ENCODE measurements at regions not wholly inside any gene's neighbourhood (a gene's known extent, or its start where the extent isn't known, plus 50 kb on each side); places are given as distances from the start of the nearest gene placed in this dataset.

DNA sequence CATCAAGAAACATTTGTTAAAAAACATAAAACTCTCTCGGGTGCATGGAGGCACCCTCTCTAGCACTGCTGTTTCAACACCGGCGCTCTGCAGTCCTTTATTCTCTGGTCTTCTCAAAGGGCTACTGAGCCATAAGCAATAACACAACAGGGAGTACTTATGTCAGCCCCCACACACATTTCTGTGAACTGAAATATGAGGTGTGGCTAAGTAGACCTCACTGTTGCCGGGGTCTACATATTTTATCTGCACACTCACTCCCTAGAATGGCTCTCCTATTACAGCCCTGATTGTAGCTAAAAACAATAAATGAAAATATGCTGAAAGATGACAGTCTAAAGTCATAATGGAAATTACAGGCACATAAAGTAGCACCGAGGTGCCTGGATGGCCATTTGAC, 235.1 kb downstream of the GRB14 start:
- TF ChIP-seq, protein P1, sequence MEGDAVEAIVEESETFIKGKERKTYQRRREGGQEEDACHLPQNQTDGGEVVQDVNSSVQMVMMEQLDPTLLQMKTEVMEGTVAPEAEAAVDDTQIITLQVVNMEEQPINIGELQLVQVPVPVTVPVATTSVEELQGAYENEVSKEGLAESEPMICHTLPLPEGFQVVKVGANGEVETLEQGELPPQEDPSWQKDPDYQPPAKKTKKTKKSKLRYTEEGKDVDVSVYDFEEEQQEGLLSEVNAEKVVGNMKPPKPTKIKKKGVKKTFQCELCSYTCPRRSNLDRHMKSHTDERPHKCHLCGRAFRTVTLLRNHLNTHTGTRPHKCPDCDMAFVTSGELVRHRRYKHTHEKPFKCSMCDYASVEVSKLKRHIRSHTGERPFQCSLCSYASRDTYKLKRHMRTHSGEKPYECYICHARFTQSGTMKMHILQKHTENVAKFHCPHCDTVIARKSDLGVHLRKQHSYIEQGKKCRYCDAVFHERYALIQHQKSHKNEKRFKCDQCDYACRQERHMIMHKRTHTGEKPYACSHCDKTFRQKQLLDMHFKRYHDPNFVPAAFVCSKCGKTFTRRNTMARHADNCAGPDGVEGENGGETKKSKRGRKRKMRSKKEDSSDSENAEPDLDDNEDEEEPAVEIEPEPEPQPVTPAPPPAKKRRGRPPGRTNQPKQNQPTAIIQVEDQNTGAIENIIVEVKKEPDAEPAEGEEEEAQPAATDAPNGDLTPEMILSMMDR (IDR thresholded peaks at IDR 0.05; ENCODE audit: insufficient read depth, low read length, severe bottlenecking), result no peak
- no peaks in the 10 kb centered on the region for H3K27me3 ChIP-seq (ENCODE audit: control insufficient read depth, insufficient read depth, low read length)
- no peaks in the 10 kb centered on the region for H3K36me3 ChIP-seq (ENCODE audit: control insufficient read depth, insufficient read depth, low read length)
- DNase-seq (ENCODE audit: low read depth), result no peak
- FAIRE-seq, result no peak
- H3K4me3 ChIP-seq (ENCODE audit: low read depth, low read length), result no peak overlapping the region

DNA sequence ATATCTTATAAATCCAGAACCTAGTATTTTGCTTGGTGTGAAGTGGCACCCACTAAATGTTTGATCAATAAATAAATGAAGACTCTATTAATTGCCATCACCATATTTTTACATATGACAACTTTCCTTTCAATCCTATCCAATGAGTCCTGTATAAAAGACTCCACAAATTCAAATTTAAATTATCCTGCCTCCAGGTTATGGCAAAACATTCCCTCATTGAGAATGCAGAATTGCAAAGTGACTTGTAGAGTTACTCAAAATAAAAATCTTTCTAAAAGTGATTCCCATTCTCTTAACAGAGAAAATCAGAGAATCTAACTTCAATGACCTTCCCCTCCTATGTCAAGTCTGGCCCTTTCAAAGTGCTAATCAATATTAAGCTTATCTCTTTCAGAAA, 236.8 kb downstream of the GRB14 start:
- Histone ChIP-seq H3K36me3 (ENCODE audit: control insufficient read depth, insufficient read depth, low read length) (no peaks in the 10 kb centered on the region), H3K27me3 (ENCODE audit: control insufficient read depth, insufficient read depth, low read length) (no peaks in the 10 kb centered on the region), H3K4me3 (ENCODE audit: low read depth, low read length) (no peak overlapping the region)
- DNase-seq (ENCODE audit: low read depth) (no peak), FAIRE-seq (no peak)
- TF ChIP-seq, protein P1 (IDR thresholded peaks at IDR 0.05; ENCODE audit: insufficient read depth, low read length, severe bottlenecking), result no peak

DNA sequence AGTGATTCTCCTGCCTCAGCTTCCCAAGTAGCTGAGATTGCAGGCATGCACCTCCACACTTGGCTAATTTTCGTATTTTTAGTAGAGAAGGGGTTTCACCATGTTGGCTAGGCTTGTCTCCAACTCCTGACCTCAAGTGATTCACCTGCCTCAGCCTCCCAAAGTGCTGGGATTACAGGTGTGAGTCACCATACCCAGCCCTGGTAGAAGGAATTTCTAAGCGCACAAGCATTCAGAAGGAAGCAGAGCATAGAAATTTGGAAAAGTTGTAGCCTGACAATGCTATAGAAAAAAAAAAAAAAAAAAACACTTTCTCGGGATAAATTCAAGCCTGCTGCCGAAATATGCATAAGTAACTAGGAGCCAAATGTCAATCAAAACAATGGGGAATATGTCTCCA, 249.4 kb downstream of the GRB14 start:
- Histone ChIP-seq H3K27me3 (ENCODE audit: control insufficient read depth, insufficient read depth, low read length) (no peaks in the 10 kb centered on the region), H3K4me3 (ENCODE audit: low read depth, low read length) (no peak overlapping the region), H3K36me3 (ENCODE audit: control insufficient read depth, insufficient read depth, low read length) (no peaks in the 10 kb centered on the region)
- FAIRE-seq (no peak), DNase-seq (ENCODE audit: low read depth) (peak; percentile 52)
- TF ChIP-seq, protein P1 (IDR thresholded peaks at IDR 0.05; ENCODE audit: insufficient read depth, low read length, severe bottlenecking), result no peak

DNA sequence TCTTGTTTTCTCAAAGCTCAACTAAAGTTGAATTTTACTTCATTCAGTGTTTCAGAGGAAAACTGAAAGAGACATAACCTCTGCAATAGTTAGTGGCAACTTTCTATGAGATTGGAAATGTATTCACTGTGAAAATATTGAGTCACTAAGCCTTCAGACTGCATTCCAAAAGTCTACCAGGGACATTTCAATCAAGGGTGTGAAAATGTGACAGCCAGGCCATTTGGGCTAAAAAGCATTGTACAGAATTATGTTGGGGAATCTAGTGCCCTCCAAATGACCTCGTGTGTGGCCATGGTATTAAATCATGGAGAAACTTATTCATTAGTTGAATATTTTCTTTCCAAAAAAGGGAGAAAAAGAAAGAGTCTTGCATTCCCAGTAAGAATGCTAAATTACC, 251.9 kb downstream of the GRB14 start:
- Histone ChIP-seq H3K4me3 (ENCODE audit: low read depth, low read length) (no peak overlapping the region), H3K27me3 (ENCODE audit: control insufficient read depth, insufficient read depth, low read length) (no peaks in the 10 kb centered on the region), H3K36me3 (ENCODE audit: control insufficient read depth, insufficient read depth, low read length) (no peaks in the 10 kb centered on the region)
- DNase-seq (ENCODE audit: low read depth) (no peak), FAIRE-seq (no peak)
- TF ChIP-seq, protein P1 (IDR thresholded peaks at IDR 0.05; ENCODE audit: insufficient read depth, low read length, severe bottlenecking), result no peak

DNA sequence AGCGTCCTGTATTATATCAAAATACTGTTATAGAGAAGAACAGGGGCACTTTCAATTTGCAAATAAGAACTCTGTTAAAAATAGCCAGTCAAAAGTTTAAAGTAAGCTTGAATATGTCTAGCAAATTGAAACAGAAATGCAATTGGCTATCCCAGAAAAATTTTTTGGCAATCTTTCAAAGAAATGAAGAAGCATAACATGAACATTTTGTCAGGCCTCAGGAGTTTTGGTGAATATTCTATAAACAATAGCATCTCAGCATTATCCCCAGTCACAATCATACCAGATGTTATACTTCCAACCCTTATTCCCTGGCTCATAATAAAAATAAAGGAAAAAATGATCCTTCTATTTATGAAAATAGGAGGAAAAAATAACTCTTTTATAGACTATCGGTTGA, 252.4 kb downstream of the GRB14 start:
- FAIRE-seq, result no peak
- DNase-seq (ENCODE audit: low read depth), result no peak
- TF ChIP-seq, protein P1 (IDR thresholded peaks at IDR 0.05; ENCODE audit: insufficient read depth, low read length, severe bottlenecking), result no peak
- H3K27me3 ChIP-seq (ENCODE audit: control insufficient read depth, insufficient read depth, low read length), result no peaks in the 10 kb centered on the region
- no peak overlapping the region for H3K4me3 ChIP-seq (ENCODE audit: low read depth, low read length)
- H3K36me3 ChIP-seq (ENCODE audit: control insufficient read depth, insufficient read depth, low read length), result no peaks in the 10 kb centered on the region

DNA sequence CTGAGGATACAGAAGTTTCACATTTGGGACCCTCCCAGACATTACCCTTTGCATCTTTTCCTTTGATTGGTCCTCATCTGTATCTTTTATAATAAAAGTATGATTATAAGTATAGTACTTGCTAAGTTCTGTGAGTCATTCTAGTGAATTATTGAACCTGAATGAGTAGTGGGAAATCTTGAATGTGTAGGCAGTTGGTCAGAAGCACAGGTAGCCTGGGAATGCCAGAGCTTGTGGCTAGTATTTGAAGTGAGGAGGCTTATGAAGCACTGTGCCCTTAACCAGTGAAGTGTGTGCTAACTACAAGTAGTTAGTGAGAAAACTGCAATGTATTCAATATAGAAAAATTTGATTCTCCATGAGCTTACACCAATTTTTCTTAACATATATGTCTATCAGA, 257.6 kb downstream of the GRB14 start:
- Histone ChIP-seq H3K27me3 (ENCODE audit: control insufficient read depth, insufficient read depth, low read length) (no peaks in the 10 kb centered on the region), H3K36me3 (ENCODE audit: control insufficient read depth, insufficient read depth, low read length) (no peaks in the 10 kb centered on the region), H3K4me3 (ENCODE audit: low read depth, low read length) (no peak overlapping the region)
- DNase-seq (ENCODE audit: low read depth) (peak; percentile 1), FAIRE-seq (no peak)
- TF ChIP-seq, protein P1 (IDR thresholded peaks at IDR 0.05; ENCODE audit: insufficient read depth, low read length, severe bottlenecking), result no peak

Data from bronchial epithelial cell (primary cell).